Liver (tissue), 8 donors: ENCODE measurements at regions not wholly inside any gene's neighbourhood (a gene's known extent, or its start where the extent isn't known, plus 50 kb on each side); places are given as distances from the start of the nearest gene placed in this dataset.

Experiments
- DNase-seq: peaks from one replicate; pipeline ENCODE4 v3.0.0-alpha.2; 2017; ENCODE audit warnings: low spot score
- H3K27ac ChIP-seq, 2 donors: one replicate each; pipeline ENCODE4 v1.7.0; 2013; ENCODE audit warnings: inconsistent platforms in 2 of 2, low read length in 2 of 2, control low read depth in 1 of 2, low read depth in 1 of 2, mild to moderate bottlenecking in 1 of 2
- H3K27me3 ChIP-seq, 4 donors: one replicate each; pipeline versions ENCODE4 v1.6.1 to v1.7.0; 2013; ENCODE audit warnings: low read length in 3 of 4, inconsistent platforms in 1 of 4, mild to moderate bottlenecking in 1 of 4, moderate library complexity in 1 of 4; ENCODE audit not compliant: control insufficient read depth in 4 of 4, insufficient read depth in 4 of 4
- H3K36me3 ChIP-seq, 4 donors: one replicate each; pipeline versions ENCODE4 v1.6.1 to v1.7.0; 2013; ENCODE audit warnings: low read length in 3 of 4, mild to moderate bottlenecking in 3 of 4, low read depth in 1 of 4, moderate library complexity in 1 of 4; ENCODE audit not compliant: control insufficient read depth in 4 of 4, insufficient read depth in 3 of 4
- H3K4me1 ChIP-seq, 4 donors: one replicate each; pipeline versions ENCODE4 v1.6.1 to v1.7.0; 2013; ENCODE audit warnings: low read length in 3 of 4, mild to moderate bottlenecking in 3 of 4, moderate library complexity in 1 of 4; ENCODE audit not compliant: control insufficient read depth in 4 of 4, insufficient read depth in 4 of 4
- H3K4me3 ChIP-seq, 3 donors: one replicate each; pipeline versions ENCODE4 v1.6.1 to v1.7.0; 2013; ENCODE audit warnings: low read length in 3 of 3, control low read depth in 1 of 3, low read depth in 1 of 3, mild to moderate bottlenecking in 1 of 3
- H3K9ac ChIP-seq, 2 donors: one replicate each; pipeline ENCODE4 v1.7.0; 2013; ENCODE audit warnings: low read length in 2 of 2, mild to moderate bottlenecking in 2 of 2, moderate library complexity in 2 of 2, control low read depth in 1 of 2, low read depth in 1 of 2
- H3K9me3 ChIP-seq, 4 donors: one replicate each; pipeline versions ENCODE4 v1.6.1 to v1.7.0; 2013; ENCODE audit warnings: low read length in 3 of 4; ENCODE audit not compliant: control insufficient read depth in 4 of 4
- EGR1 ChIP-seq, 2 donors: IDR thresholded peaks; 2 replicates each; pipeline ENCODE4 v1.6.1; 2016 to 2018; ENCODE audit warnings: antibody characterized with exemption in 2 of 2, low read depth in 2 of 2
- FOXA1 ChIP-seq: IDR thresholded peaks from 2 replicates; pipeline ENCODE4 v1.6.1; 2016; ENCODE audit warnings: antibody characterized with exemption
- FOXA2 ChIP-seq: IDR thresholded peaks from 2 replicates; pipeline ENCODE4 v1.6.1; 2016; ENCODE audit warnings: antibody characterized with exemption
- GABPA ChIP-seq, 2 donors: IDR thresholded peaks in 1 of 2; conservative IDR thresholded peaks in 1 of 2; 2 replicates each; pipeline ENCODE4 v1.6.1; 2016; ENCODE audit warnings: antibody characterized with exemption in 2 of 2, mild to moderate bottlenecking in 1 of 2, moderate library complexity in 1 of 2
- HNF4A ChIP-seq, 2 donors: conservative IDR thresholded peaks; 2 replicates each; pipeline ENCODE4 v1.6.1; 2016; ENCODE audit warnings: antibody characterized with exemption in 2 of 2, mild to moderate bottlenecking in 2 of 2
- HNF4G ChIP-seq: IDR thresholded peaks from 2 replicates; pipeline ENCODE4 v1.6.1; 2016; ENCODE audit warnings: antibody characterized with exemption
- JUND ChIP-seq, 2 donors: IDR thresholded peaks; 2 replicates each; pipeline ENCODE4 v1.6.1; 2016; ENCODE audit warnings: antibody characterized with exemption in 2 of 2
- NR2F2 ChIP-seq: IDR thresholded peaks from 2 replicates; pipeline ENCODE4 v1.6.1; 2016; ENCODE audit warnings: antibody characterized with exemption
- RAD21 ChIP-seq, 2 donors: IDR thresholded peaks; 2 replicates each; pipeline ENCODE4 v1.6.1; 2016; ENCODE audit warnings: antibody characterized with exemption in 2 of 2, mild to moderate bottlenecking in 2 of 2
- RXRA ChIP-seq, 2 donors: IDR thresholded peaks; 2 replicates each; pipeline ENCODE4 v1.6.1; 2017 to 2018; ENCODE audit warnings: antibody characterized with exemption in 2 of 2, mild to moderate bottlenecking in 1 of 2
- SP1 ChIP-seq: IDR thresholded peaks from 2 replicates; pipeline ENCODE4 v1.6.1; 2018; ENCODE audit warnings: antibody characterized with exemption, mild to moderate bottlenecking
- TAF1 ChIP-seq: conservative IDR thresholded peaks from 2 replicates; pipeline ENCODE4 v1.6.1; 2016; ENCODE audit warnings: antibody characterized with exemption, mild to moderate bottlenecking
- YY1 ChIP-seq: IDR thresholded peaks from 2 replicates; pipeline ENCODE4 v1.6.1; 2016; ENCODE audit warnings: antibody characterized with exemption, mild to moderate bottlenecking
- WGBS: extraction: QIAGEN DNeasy Blood & Tissue Kit; methylation state at CpG from one replicate; pipeline ENCODE4 v1.1.7; 2013; 5-methylcytosine and 5-hydroxymethylcytosine counted together
- TF ChIP-seq, protein P1 (sequence below): IDR thresholded peaks from 2 replicates; pipeline ENCODE4 v1.6.1; 2016; ENCODE audit warnings: antibody characterized with exemption
- TF ChIP-seq, protein P2 (sequence below): fragments of 150-350 bp; IDR thresholded peaks from 2 replicates; pipeline ENCODE4 v1.5.1; 2017; ENCODE audit warnings: improper control_type of control experiment, low read depth, low read length; ENCODE audit not compliant: missing input control
- TF ChIP-seq, protein P3 (sequence below): IDR thresholded peaks from 2 replicates; pipeline ENCODE4 v1.6.1; 2016; ENCODE audit warnings: antibody characterized with exemption
- TF ChIP-seq, protein P4 (sequence below): IDR thresholded peaks from 2 replicates; pipeline ENCODE4 v1.6.1; 2016; ENCODE audit warnings: antibody characterized with exemption, mild to moderate bottlenecking
- TF ChIP-seq, protein P5 (sequence below): IDR thresholded peaks from 2 replicates; pipeline ENCODE4 v1.6.1; 2016; ENCODE audit warnings: antibody characterized with exemption
- donor health status: healthy.
- donor health status: healthy.
- donor health status: healthy.
- donor health status: healthy.
- donor health status: healthy.

DNA sequence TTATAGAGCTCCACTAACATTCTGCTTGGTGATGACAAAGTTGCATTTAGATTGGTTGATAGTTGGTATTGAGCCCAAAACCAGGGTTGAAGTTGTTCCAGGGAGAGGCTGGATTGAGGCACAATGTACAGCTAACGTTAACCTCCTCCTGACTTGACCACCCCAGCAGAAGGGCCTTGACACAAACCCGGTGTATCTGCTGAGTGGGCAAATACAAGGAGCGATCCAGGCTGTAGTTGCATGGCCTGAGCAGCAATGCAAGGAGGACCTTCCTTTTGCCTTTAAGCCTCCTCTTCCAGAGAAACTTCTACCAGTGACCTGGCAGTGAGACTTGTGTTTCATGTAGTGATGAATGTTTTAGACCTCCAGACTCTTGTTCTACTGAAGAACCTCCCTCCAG lies 66.2 kb upstream of the GAS1 start:
- WGBS: 85% methylated on average over 3 of the region's 3 CpGs
- Histone ChIP-seq H3K27ac (no peak overlapping the region), H3K9ac (no peak overlapping the region), H3K4me3 (no peak overlapping the region), H3K36me3 (peaks cover 0 to 2% (median 0%) of the 10 kb centered on the region in 4 donors), H3K27me3 (peaks cover 0 to 3% (median 0%) of the 10 kb centered on the region in 4 donors), H3K9me3 (no peaks in the 10 kb centered on the region), H3K4me1 (no peaks in the 10 kb centered on the region)
- DNase-seq: no peak
- TF ChIP-seq, protein P1, sequence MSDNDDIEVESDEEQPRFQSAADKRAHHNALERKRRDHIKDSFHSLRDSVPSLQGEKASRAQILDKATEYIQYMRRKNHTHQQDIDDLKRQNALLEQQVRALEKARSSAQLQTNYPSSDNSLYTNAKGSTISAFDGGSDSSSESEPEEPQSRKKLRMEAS: no peak
- TF ChIP-seq HNF4A (conservative IDR thresholded peaks at IDR 0.05) (no peak), SP1 (no peak), GABPA (IDR thresholded peaks at IDR 0.05 in 1 of 2, conservative IDR thresholded peaks at IDR 0.05 in 1 of 2) (no peak), YY1 (no peak), NR2F2 (no peak), HNF4G (no peak), FOXA2 (no peak), RAD21 (IDR thresholded peaks at IDR 0.05) (no peak), JUND (IDR thresholded peaks at IDR 0.05) (no peak), FOXA1 (no peak), TAF1 (no peak), EGR1 (IDR thresholded peaks at IDR 0.05; ENCODE audit: low read depth in 2 of 2) (no peak), RXRA (IDR thresholded peaks at IDR 0.05) (no peak)
- TF ChIP-seq, protein P2, sequence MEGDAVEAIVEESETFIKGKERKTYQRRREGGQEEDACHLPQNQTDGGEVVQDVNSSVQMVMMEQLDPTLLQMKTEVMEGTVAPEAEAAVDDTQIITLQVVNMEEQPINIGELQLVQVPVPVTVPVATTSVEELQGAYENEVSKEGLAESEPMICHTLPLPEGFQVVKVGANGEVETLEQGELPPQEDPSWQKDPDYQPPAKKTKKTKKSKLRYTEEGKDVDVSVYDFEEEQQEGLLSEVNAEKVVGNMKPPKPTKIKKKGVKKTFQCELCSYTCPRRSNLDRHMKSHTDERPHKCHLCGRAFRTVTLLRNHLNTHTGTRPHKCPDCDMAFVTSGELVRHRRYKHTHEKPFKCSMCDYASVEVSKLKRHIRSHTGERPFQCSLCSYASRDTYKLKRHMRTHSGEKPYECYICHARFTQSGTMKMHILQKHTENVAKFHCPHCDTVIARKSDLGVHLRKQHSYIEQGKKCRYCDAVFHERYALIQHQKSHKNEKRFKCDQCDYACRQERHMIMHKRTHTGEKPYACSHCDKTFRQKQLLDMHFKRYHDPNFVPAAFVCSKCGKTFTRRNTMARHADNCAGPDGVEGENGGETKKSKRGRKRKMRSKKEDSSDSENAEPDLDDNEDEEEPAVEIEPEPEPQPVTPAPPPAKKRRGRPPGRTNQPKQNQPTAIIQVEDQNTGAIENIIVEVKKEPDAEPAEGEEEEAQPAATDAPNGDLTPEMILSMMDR: no peak
- TF ChIP-seq, protein P3, sequence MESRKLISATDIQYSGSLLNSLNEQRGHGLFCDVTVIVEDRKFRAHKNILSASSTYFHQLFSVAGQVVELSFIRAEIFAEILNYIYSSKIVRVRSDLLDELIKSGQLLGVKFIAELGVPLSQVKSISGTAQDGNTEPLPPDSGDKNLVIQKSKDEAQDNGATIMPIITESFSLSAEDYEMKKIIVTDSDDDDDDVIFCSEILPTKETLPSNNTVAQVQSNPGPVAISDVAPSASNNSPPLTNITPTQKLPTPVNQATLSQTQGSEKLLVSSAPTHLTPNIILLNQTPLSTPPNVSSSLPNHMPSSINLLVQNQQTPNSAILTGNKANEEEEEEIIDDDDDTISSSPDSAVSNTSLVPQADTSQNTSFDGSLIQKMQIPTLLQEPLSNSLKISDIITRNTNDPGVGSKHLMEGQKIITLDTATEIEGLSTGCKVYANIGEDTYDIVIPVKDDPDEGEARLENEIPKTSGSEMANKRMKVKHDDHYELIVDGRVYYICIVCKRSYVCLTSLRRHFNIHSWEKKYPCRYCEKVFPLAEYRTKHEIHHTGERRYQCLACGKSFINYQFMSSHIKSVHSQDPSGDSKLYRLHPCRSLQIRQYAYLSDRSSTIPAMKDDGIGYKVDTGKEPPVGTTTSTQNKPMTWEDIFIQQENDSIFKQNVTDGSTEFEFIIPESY: no peak
- TF ChIP-seq, protein P4, sequence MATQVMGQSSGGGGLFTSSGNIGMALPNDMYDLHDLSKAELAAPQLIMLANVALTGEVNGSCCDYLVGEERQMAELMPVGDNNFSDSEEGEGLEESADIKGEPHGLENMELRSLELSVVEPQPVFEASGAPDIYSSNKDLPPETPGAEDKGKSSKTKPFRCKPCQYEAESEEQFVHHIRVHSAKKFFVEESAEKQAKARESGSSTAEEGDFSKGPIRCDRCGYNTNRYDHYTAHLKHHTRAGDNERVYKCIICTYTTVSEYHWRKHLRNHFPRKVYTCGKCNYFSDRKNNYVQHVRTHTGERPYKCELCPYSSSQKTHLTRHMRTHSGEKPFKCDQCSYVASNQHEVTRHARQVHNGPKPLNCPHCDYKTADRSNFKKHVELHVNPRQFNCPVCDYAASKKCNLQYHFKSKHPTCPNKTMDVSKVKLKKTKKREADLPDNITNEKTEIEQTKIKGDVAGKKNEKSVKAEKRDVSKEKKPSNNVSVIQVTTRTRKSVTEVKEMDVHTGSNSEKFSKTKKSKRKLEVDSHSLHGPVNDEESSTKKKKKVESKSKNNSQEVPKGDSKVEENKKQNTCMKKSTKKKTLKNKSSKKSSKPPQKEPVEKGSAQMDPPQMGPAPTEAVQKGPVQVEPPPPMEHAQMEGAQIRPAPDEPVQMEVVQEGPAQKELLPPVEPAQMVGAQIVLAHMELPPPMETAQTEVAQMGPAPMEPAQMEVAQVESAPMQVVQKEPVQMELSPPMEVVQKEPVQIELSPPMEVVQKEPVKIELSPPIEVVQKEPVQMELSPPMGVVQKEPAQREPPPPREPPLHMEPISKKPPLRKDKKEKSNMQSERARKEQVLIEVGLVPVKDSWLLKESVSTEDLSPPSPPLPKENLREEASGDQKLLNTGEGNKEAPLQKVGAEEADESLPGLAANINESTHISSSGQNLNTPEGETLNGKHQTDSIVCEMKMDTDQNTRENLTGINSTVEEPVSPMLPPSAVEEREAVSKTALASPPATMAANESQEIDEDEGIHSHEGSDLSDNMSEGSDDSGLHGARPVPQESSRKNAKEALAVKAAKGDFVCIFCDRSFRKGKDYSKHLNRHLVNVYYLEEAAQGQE: no peak
- TF ChIP-seq, protein P5, sequence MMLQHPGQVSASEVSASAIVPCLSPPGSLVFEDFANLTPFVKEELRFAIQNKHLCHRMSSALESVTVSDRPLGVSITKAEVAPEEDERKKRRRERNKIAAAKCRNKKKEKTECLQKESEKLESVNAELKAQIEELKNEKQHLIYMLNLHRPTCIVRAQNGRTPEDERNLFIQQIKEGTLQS: no peak
